HG02571 (cell line): ENCODE measurements at regions not wholly inside any gene's neighbourhood (a gene's known extent, or its start where the extent isn't known, plus 50 kb on each side); places are given as distances from the start of the nearest gene placed in this dataset.

Source experiments
- ATAC-seq: cut with Tn5 transposase; IDR thresholded peaks from one replicate; pipeline ENCODE4 v1.9.1; 2021; ENCODE audit warnings: mild to moderate bottlenecking, moderate library complexity; ENCODE audit not compliant: unreplicated experiment

- no peak for ATAC-seq
Observed at GRCh38 chr2:42910645-42911405, 118.4 kb upstream of the HAAO start.

GRCh38 chr2:42909966-42910365, 117.6 kb upstream of the HAAO start:
- no peak for ATAC-seq

GRCh38 chr2:42908518-42909200, 116.3 kb upstream of the HAAO start:
- ATAC-seq, result no peak

- no peak for ATAC-seq
Observed at GRCh38 chr2:42907835-42908234, 115.5 kb upstream of the HAAO start.

- ATAC-seq, result no peak
Observed at GRCh38 chr2:42906557-42907411, 114.4 kb upstream of the HAAO start.

GRCh38 chr2:42906111-42906556, 113.8 kb upstream of the HAAO start:
- ATAC-seq, result no peak

GRCh38 chr2:42905341-42906110, 113.1 kb upstream of the HAAO start:
- ATAC-seq, result no peak

GRCh38 chr2:42904576-42904876, 112.1 kb upstream of the HAAO start:
- no peak for ATAC-seq

GRCh38 chr2:42903821-42904575, 111.6 kb upstream of the HAAO start:
- ATAC-seq, result no peak

- no peak for ATAC-seq
Observed at GRCh38 chr2:42902939-42903709, 110.7 kb upstream of the HAAO start.

GRCh38 chr2:42901076-42901640, 108.8 kb upstream of the HAAO start:
- no peak for ATAC-seq

GRCh38 chr2:42900289-42900891, 108.0 kb upstream of the HAAO start:
- no peak for ATAC-seq

- ATAC-seq, result no peak
Observed at GRCh38 chr2:42897358-42897757, 105.0 kb upstream of the HAAO start.

GRCh38 chr2:42895791-42896135, 103.4 kb upstream of the HAAO start:
- ATAC-seq, result no peak

- ATAC-seq, result no peak
Observed at GRCh38 chr2:42895134-42895790, 102.9 kb upstream of the HAAO start.

- ATAC-seq, result no peak
Observed at GRCh38 chr2:42893047-42893758, 100.8 kb upstream of the HAAO start.

GRCh38 chr2:42890791-42891355, 98.5 kb upstream of the HAAO start:
- no peak for ATAC-seq
